MM.1S (cell line): ENCODE measurements at regions not wholly inside any gene's neighbourhood (a gene's known extent, or its start where the extent isn't known, plus 50 kb on each side); places are given as distances from the start of the nearest gene placed in this dataset.
"Not testable (repeated sequence)": the region's sequence is repeated elsewhere in the genome, so short reads cannot be mapped to it uniquely, and the experiment has no call there.

Source experiments
- DNase-seq: peaks from one replicate; pipeline ENCODE4 v3.0.0-alpha.2; 2015
- H2AFZ ChIP-seq: fragments of 300-600 bp; sonication (generic); 2 replicates; pipeline ENCODE4 v1.6.0; 2016; ENCODE audit warnings: antibody characterized with exemption, low read length
- H3F3A ChIP-seq: fragments of 300-600 bp; sonication (generic); 2 replicates; pipeline ENCODE4 v1.6.1; 2016; ENCODE audit warnings: mild to moderate bottlenecking, antibody characterized with exemption, low read length, moderate library complexity, mixed read lengths; ENCODE audit not compliant: insufficient read depth
- H3K27ac ChIP-seq: fragments of 300-600 bp; sonication (generic); 2 replicates; pipeline ENCODE4 v1.5.1; 2016; ENCODE audit warnings: mild to moderate bottlenecking, low read length
- H3K27me3 ChIP-seq: fragments of 300-600 bp; sonication (generic); replicated peaks from 2 replicates; pipeline ENCODE4 v1.6.0; 2016; ENCODE audit warnings: low read length; ENCODE audit not compliant: insufficient read depth
- H3K36me3 ChIP-seq: fragments of 300-600 bp; sonication (generic); replicated peaks from 2 replicates; pipeline ENCODE4 v1.6.1; 2016; ENCODE audit warnings: mild to moderate bottlenecking, low read length, mixed read lengths; ENCODE audit not compliant: insufficient read depth
- H3K4me1 ChIP-seq: fragments of 300-600 bp; sonication (generic); 2 replicates; pipeline ENCODE4 v1.6.1; 2016; ENCODE audit warnings: low read length, mixed read lengths
- H3K4me2 ChIP-seq: fragments of 300-600 bp; sonication (generic); 2 replicates; pipeline ENCODE4 v1.6.0; 2016; ENCODE audit warnings: low read depth, low read length
- H3K4me3 ChIP-seq: fragments of 300-600 bp; sonication (generic); 2 replicates; pipeline ENCODE4 v1.5.1; 2016; ENCODE audit warnings: low read length, mixed read lengths
- H3K79me2 ChIP-seq: fragments of 300-600 bp; sonication (generic); 2 replicates; pipeline ENCODE4 v1.6.1; 2016; ENCODE audit warnings: mixed run types, low read length, mixed read lengths
- H3K9ac ChIP-seq: fragments of 300-600 bp; sonication (generic); 2 replicates; pipeline ENCODE4 v1.6.1; 2016; ENCODE audit warnings: low read length, mixed read lengths
- H3K9me2 ChIP-seq: fragments of 300-600 bp; sonication (generic); replicated peaks from 2 replicates; pipeline ENCODE4 v1.6.1; 2016; ENCODE audit warnings: mild to moderate bottlenecking, low read length, mixed read lengths; ENCODE audit not compliant: insufficient read depth
- H3K9me3 ChIP-seq: fragments of 300-600 bp; sonication (generic); replicated peaks from 2 replicates; pipeline ENCODE4 v1.6.1; 2016; ENCODE audit warnings: mild to moderate bottlenecking, low read length, mixed read lengths; ENCODE audit not compliant: insufficient read depth
- H4K20me1 ChIP-seq: fragments of 300-600 bp; sonication (generic); 2 replicates; pipeline ENCODE4 v1.6.1; 2016; ENCODE audit warnings: mild to moderate bottlenecking, low read length, moderate library complexity, mixed read lengths; ENCODE audit not compliant: insufficient read depth
- CTCF ChIP-seq: fragments of 300-600 bp; sonication (generic); IDR thresholded peaks from 2 replicates; pipeline ENCODE4 v1.5.1; 2016; ENCODE audit warnings: antibody characterized with exemption, low read length, mixed read lengths
- EZH2 ChIP-seq: fragments of 300-600 bp; sonication (generic); optimal IDR thresholded peaks from 2 replicates; pipeline ENCODE3; 2017; ENCODE audit warnings: low read depth, mild to moderate bottlenecking, antibody characterized with exemption, low read length, mixed read lengths
- EZH2phosphoT487 ChIP-seq: fragments of 300-600 bp; sonication (generic); IDR thresholded peaks from 2 replicates; pipeline ENCODE4 v1.6.1; 2018; ENCODE audit warnings: antibody characterized with exemption, low read length

DNA sequence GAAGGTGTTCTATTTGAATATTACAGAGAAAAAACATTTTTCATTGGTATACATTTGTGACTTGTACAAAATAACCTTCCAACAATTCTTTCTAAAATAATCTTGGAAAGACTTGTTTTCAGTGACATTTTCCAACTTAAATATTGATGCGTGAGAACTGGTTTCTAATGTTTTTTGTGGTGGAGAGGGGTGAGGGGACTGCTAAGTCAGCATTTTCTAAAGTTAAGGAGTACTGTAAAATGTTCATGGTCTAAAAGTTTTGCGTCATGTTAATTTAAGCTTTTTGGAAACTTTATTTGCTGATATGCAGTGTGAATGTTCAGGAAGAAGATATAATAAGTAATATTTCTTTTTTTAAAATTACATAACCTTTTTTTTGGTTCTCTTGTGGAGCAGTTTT lies 229.3 kb downstream of the MAGEB5 start:
- Histone ChIP-seq H3K79me2 (no peaks in the 10 kb centered on the region), H3K9ac (no peak overlapping the region), H3F3A (no peaks in the 10 kb centered on the region), H3K9me2 (no peaks in the 10 kb centered on the region), H3K4me3 (no peak overlapping the region), H3K27ac (no peak overlapping the region), H3K36me3 (no peaks in the 10 kb centered on the region), H2AFZ (no peak overlapping the region), H4K20me1 (no peaks in the 10 kb centered on the region), H3K27me3 (no peaks in the 10 kb centered on the region), H3K4me1 (no peaks in the 10 kb centered on the region), H3K9me3 (no peaks in the 10 kb centered on the region), H3K4me2 (no peak overlapping the region)
- no peak for DNase-seq
- TF ChIP-seq EZH2phosphoT487 (no peak), EZH2 (no peak), CTCF (no peak)

DNA sequence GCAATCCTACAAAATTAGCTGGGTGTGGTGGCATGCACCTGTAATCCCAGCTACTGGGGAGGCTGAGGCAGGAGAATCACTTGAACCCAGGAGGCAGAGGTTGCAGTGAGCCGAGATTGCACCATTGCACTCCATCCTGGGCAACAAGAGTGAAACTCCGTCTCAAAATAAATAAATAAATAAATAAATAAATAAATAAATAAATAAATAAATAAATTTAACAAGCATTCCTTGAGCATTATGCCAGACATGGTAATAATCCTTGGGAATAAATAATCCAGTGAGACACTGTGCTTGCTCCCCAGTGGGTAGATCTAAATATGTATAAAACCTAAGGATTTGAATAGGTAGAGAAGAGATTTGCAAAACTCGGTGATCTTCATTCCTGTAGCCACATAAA lies 228.4 kb downstream of the MAGEB5 start:
- not testable (repeated sequence) for H3K9me2 ChIP-seq, H3K79me2 ChIP-seq, H3K4me1 ChIP-seq, H3K27ac ChIP-seq, H3K4me3 ChIP-seq, H3F3A ChIP-seq, H3K36me3 ChIP-seq, H3K9me3 ChIP-seq, H3K27me3 ChIP-seq, H4K20me1 ChIP-seq, H3K9ac ChIP-seq, H2AFZ ChIP-seq, H3K4me2 ChIP-seq, DNase-seq

- no peaks in the 10 kb centered on the region for H3K4me1 ChIP-seq
- H3K79me2 ChIP-seq = no peaks in the 10 kb centered on the region
- peak; percentile 7 for DNase-seq
- no peak overlapping the region for H2AFZ ChIP-seq
- no peak overlapping the region for H3K27ac ChIP-seq
- no peaks in the 10 kb centered on the region for H3K27me3 ChIP-seq
- H4K20me1 ChIP-seq = no peaks in the 10 kb centered on the region
- H3K9me2 ChIP-seq = no peaks in the 10 kb centered on the region
- H3K9me3 ChIP-seq = no peaks in the 10 kb centered on the region
- H3K4me3 ChIP-seq = no peak overlapping the region
- H3F3A ChIP-seq = no peaks in the 10 kb centered on the region
- no peak overlapping the region for H3K9ac ChIP-seq
- TF ChIP-seq CTCF (peak; percentile 35), EZH2 (no peak), EZH2phosphoT487 (no peak)
- no peaks in the 10 kb centered on the region for H3K36me3 ChIP-seq
- H3K4me2 ChIP-seq = no peak overlapping the region
Measured at GRCh38 chrX:26442340-26442739, 226.4 kb downstream of the MAGEB5 start.

DNA sequence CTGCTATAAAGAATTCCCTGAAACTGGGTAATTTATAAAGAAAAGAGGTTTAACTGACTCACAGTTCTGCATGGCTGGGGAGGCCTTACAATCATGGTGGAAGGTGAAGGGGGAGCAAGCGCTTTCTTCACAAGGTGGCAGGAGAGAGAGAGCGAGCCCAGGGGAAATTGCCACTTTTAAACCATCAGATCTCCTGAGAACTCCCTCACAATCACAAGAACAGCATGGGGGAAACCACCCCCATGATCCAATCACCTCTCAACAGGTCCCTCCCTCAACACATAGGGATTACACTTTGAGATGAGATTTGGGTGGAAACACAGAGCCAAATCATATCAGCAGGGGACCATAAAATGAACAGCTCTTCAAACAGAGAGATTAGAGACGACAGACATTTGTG lies 198.6 kb downstream of the MAGEB5 start:
- Histone ChIP-seq H4K20me1 (no peaks in the 10 kb centered on the region), H3K4me2 (no peak overlapping the region), H3K9me2 (no peaks in the 10 kb centered on the region), H3K36me3 (no peaks in the 10 kb centered on the region), H3F3A (no peaks in the 10 kb centered on the region), H3K9me3 (no peaks in the 10 kb centered on the region), H2AFZ (no peak overlapping the region), H3K4me1 (no peaks in the 10 kb centered on the region), H3K27ac (no peak overlapping the region), H3K4me3 (no peak overlapping the region), H3K27me3 (no peaks in the 10 kb centered on the region), H3K79me2 (no peaks in the 10 kb centered on the region), H3K9ac (no peak overlapping the region)
- no peak for TF ChIP-seq EZH2phosphoT487
- no peak for TF ChIP-seq CTCF
- TF ChIP-seq EZH2 = no peak
- no peak for DNase-seq
